ENCODE measurements at regions not wholly inside any gene's neighbourhood (a gene's known extent, or its start where the extent isn't known, plus 50 kb on each side); places are given as distances from the start of the nearest gene placed in this dataset.
A peak's percentile ranks its signal among the peaks of the same experiment; 100 is the strongest.

DNA sequence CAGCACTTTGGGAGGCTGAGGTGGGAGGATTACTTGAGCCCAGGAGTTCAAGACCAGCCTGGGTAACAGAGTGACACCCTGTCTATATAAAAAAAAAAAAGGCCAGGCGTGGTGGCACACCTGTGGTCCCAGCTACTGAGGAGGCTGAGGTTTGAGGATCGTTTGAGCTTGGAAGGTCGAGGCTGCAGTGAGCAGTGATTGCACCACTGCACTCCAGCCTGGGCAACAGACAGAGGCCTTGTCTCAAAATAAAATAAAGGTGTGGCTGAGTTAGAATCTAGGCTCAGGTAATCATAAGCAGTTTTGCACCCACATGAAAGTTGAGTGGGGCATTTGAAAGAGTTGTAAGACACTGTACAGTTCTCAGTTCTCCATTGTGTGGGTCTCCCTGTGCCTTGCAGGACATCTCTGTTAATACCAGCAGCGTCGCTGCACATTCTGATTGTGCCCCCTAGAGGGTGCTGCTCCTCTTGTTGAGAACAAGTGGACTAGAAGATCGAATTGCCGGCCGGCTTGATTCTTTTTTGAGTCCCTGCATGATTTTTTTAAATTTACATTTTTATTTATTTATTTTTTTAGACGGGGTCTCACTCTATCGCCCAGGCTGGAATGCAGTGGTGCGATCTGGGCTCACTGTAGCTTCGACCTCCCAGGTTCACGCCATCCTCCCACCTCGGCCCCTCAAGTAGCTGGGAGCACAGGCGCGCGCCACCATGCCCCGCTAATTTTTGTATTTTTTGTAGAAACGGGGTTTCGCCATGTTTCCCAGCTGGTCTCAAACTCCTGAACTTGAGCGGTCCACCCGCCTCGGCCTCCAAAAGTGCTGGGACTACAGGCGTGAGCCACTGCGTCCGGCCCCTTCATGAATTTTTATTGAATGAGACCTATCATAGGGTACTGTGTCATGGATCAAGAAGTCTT is 73.6 kb upstream of the RBMX start:
- H3K27ac ChIP-seq (ENCODE audit: low read depth, low read length), result no peak overlapping the region
- ChIA-PET POLR2A (no interaction called here), RAD21 (ENCODE audit: low non-redundant PET in 1 of 2, low total read pairs in 2 of 2, uncharacterized antibody in 2 of 2, unreplicated experiment in 2 of 2) (no interaction called here), CTCF (no interaction called here)
- H3K36me3 ChIP-seq (ENCODE audit: control insufficient read depth in 1 of 2, insufficient read depth in 2 of 2, low read length in 2 of 2), result no peaks in the 10 kb centered on the region
- no peaks in the 10 kb centered on the region for H4K20me1 ChIP-seq (ENCODE audit: insufficient read depth)
- no peak overlapping the region for H3K4me2 ChIP-seq (ENCODE audit: low read length)
- H3K79me2 ChIP-seq (ENCODE audit: insufficient read depth, low read length), result no peaks in the 10 kb centered on the region
- H3K9ac ChIP-seq (ENCODE audit: low read length), result no peak overlapping the region
- DNase-seq (ENCODE audit: low read depth, low spot score) (peak; percentile 40), ATAC-seq (peak; percentile 91)
- no peaks in the 10 kb centered on the region for H3K9me2 ChIP-seq (ENCODE audit: insufficient read depth)
- BruUV-seq (replicated peaks), result no TSS peak
- no peaks in the 10 kb centered on the region for H3K4me1 ChIP-seq (ENCODE audit: control insufficient read depth in 1 of 2, insufficient read depth in 2 of 2, low read length in 2 of 2)
- intact Hi-C loops (cut with micrococcal nuclease), result loop anchor here (1.0 to 10.0 kb wide), 2 partner anchors 98 to 1791 kb away; no protein-coding TSS in a partner anchor
- H2AFZ ChIP-seq (ENCODE audit: low read depth, low read length, poor library complexity, severe bottlenecking), result no peak overlapping the region
- TF ChIP-seq CBX3 (IDR thresholded peaks at IDR 0.05; ENCODE audit: low read depth), result no peak
- no peak for TF ChIP-seq JUND (IDR thresholded peaks at IDR 0.05)
- TF ChIP-seq SRF (IDR thresholded peaks at IDR 0.05; ENCODE audit: low read depth), result no peak
- no peak for TF ChIP-seq EGR1 (IDR thresholded peaks at IDR 0.05; ENCODE audit: low read depth)
- no peak for TF ChIP-seq POLR2AphosphoS5 (IDR thresholded peaks at IDR 0.05; ENCODE audit: low read depth, low read length)
- TF ChIP-seq EZH2 (IDR thresholded peaks at IDR 0.05), result no peak
- no peak for TF ChIP-seq SIN3A (IDR thresholded peaks at IDR 0.05; ENCODE audit: low read depth)
- TF ChIP-seq, protein P1, sequence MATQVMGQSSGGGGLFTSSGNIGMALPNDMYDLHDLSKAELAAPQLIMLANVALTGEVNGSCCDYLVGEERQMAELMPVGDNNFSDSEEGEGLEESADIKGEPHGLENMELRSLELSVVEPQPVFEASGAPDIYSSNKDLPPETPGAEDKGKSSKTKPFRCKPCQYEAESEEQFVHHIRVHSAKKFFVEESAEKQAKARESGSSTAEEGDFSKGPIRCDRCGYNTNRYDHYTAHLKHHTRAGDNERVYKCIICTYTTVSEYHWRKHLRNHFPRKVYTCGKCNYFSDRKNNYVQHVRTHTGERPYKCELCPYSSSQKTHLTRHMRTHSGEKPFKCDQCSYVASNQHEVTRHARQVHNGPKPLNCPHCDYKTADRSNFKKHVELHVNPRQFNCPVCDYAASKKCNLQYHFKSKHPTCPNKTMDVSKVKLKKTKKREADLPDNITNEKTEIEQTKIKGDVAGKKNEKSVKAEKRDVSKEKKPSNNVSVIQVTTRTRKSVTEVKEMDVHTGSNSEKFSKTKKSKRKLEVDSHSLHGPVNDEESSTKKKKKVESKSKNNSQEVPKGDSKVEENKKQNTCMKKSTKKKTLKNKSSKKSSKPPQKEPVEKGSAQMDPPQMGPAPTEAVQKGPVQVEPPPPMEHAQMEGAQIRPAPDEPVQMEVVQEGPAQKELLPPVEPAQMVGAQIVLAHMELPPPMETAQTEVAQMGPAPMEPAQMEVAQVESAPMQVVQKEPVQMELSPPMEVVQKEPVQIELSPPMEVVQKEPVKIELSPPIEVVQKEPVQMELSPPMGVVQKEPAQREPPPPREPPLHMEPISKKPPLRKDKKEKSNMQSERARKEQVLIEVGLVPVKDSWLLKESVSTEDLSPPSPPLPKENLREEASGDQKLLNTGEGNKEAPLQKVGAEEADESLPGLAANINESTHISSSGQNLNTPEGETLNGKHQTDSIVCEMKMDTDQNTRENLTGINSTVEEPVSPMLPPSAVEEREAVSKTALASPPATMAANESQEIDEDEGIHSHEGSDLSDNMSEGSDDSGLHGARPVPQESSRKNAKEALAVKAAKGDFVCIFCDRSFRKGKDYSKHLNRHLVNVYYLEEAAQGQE (IDR thresholded peaks at IDR 0.05; ENCODE audit: low read depth), result no peak
- no peak for TF ChIP-seq SP1 (IDR thresholded peaks at IDR 0.05; ENCODE audit: low read depth)
- TF ChIP-seq, protein P2, sequence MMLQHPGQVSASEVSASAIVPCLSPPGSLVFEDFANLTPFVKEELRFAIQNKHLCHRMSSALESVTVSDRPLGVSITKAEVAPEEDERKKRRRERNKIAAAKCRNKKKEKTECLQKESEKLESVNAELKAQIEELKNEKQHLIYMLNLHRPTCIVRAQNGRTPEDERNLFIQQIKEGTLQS (IDR thresholded peaks at IDR 0.05), result no peak
- no peak for TF ChIP-seq ZFX (IDR thresholded peaks at IDR 0.05)
- TF ChIP-seq ZNF274 (IDR thresholded peaks at IDR 0.05; ENCODE audit: low read depth, low read length), result no peak
- TF ChIP-seq, protein P3, sequence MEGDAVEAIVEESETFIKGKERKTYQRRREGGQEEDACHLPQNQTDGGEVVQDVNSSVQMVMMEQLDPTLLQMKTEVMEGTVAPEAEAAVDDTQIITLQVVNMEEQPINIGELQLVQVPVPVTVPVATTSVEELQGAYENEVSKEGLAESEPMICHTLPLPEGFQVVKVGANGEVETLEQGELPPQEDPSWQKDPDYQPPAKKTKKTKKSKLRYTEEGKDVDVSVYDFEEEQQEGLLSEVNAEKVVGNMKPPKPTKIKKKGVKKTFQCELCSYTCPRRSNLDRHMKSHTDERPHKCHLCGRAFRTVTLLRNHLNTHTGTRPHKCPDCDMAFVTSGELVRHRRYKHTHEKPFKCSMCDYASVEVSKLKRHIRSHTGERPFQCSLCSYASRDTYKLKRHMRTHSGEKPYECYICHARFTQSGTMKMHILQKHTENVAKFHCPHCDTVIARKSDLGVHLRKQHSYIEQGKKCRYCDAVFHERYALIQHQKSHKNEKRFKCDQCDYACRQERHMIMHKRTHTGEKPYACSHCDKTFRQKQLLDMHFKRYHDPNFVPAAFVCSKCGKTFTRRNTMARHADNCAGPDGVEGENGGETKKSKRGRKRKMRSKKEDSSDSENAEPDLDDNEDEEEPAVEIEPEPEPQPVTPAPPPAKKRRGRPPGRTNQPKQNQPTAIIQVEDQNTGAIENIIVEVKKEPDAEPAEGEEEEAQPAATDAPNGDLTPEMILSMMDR (IDR thresholded peaks at IDR 0.05 in 2 of 3, conservative IDR thresholded peaks at IDR 0.05 in 1 of 3; ENCODE audit: borderline replicate concordance in 1 of 3, insufficient read depth in 1 of 3, low read depth in 2 of 3, low read length in 2 of 3), result peak; percentile 29 to 63 (median 53); a peak in 5 of 6 replicates
- TF ChIP-seq, protein P4, sequence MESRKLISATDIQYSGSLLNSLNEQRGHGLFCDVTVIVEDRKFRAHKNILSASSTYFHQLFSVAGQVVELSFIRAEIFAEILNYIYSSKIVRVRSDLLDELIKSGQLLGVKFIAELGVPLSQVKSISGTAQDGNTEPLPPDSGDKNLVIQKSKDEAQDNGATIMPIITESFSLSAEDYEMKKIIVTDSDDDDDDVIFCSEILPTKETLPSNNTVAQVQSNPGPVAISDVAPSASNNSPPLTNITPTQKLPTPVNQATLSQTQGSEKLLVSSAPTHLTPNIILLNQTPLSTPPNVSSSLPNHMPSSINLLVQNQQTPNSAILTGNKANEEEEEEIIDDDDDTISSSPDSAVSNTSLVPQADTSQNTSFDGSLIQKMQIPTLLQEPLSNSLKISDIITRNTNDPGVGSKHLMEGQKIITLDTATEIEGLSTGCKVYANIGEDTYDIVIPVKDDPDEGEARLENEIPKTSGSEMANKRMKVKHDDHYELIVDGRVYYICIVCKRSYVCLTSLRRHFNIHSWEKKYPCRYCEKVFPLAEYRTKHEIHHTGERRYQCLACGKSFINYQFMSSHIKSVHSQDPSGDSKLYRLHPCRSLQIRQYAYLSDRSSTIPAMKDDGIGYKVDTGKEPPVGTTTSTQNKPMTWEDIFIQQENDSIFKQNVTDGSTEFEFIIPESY (IDR thresholded peaks at IDR 0.05; ENCODE audit: extremely low read depth, insufficient replicate concordance, low read length), result no peak
- no peak for TF ChIP-seq FOSL1 (IDR thresholded peaks at IDR 0.05; ENCODE audit: low read depth)
- peak; percentile 41 for TF ChIP-seq RAD21 (IDR thresholded peaks at IDR 0.05; ENCODE audit: low read depth)
- no peaks in the 10 kb centered on the region for H3K27me3 ChIP-seq (ENCODE audit: insufficient read depth, low read length)
- H3K9me3 ChIP-seq (ENCODE audit: control insufficient read depth in 1 of 2, insufficient read depth in 1 of 2, low read depth in 1 of 2, low read length in 2 of 2), result no peaks in the 10 kb centered on the region
- H3K4me3 ChIP-seq (replicated peaks in 1 of 2; ENCODE audit: low read depth in 1 of 2, low read length in 2 of 2), result no peak overlapping the region
